ENCODE measurements at regions not wholly inside any gene's neighbourhood (a gene's known extent, or its start where the extent isn't known, plus 50 kb on each side); places are given as distances from the start of the nearest gene placed in this dataset.

- H3K4me3 ChIP-seq: no peak overlapping the region
Observed at GRCh38 chr16:58842746-58843145, 108.6 kb upstream of the GOT2 start.

GRCh38 chr16:58842156-58842555, 108.0 kb upstream of the GOT2 start:
- Histone ChIP-seq H3K27ac (ENCODE audit: extremely low read depth, low read depth, low read length) (no peak overlapping the region), H3K4me2 (ENCODE audit: insufficient read depth, low read length) (no peak overlapping the region), H3K9ac (ENCODE audit: insufficient read depth in 1 of 2, low read depth in 2 of 2, low read length in 2 of 2) (no peak overlapping the region), H4K20me1 (replicated peaks; ENCODE audit: control insufficient read depth, insufficient read depth, low read length) (no peaks in the 10 kb centered on the region), H3K9me3 (replicated peaks; ENCODE audit: control insufficient read depth, insufficient read depth, low read depth, low read length) (no peaks in the 10 kb centered on the region), H3K4me3 (no peak overlapping the region), H3K27me3 (ENCODE audit: control insufficient read depth in 2 of 2, insufficient read depth in 2 of 2, low read length in 2 of 2) (no peaks in the 10 kb centered on the region), H3K4me1 (replicated peaks in 1 of 2; ENCODE audit: control insufficient read depth in 2 of 2, insufficient read depth in 2 of 2, low read length in 2 of 2) (no peaks in the 10 kb centered on the region), H3K79me2 (ENCODE audit: control insufficient read depth, insufficient read depth, low read length) (no peaks in the 10 kb centered on the region), H3K9me1 (ENCODE audit: control insufficient read depth, insufficient read depth, low read length) (no peaks in the 10 kb centered on the region), H3K36me3 (ENCODE audit: control insufficient read depth, insufficient read depth, low read length) (no peaks in the 10 kb centered on the region), H2AFZ (ENCODE audit: low read depth, low read length) (no peak overlapping the region)
- ChIA-PET CTCF (ENCODE audit: low intra/inter-chr PET ratio) (no interaction called here), POLR2A (no interaction called here)
- in situ Hi-C loops (cut with MboI): no loop called here
- ATAC-seq (no peak), DNase-seq (ENCODE audit: extremely low read depth in 1 of 4, low spot score in 3 of 4) (no peak), FAIRE-seq (no peak)
- WGBS (ENCODE audit: insufficient coverage, low coverage, missing lambda C conversion rate): 8% methylated on average over 1 of the region's 1 CpG
- BruUV-seq (replicated peaks): no TSS peak
- intact Hi-C loops (cut with micrococcal nuclease): no loop called here
- TF ChIP-seq ZNF551 (CRISPR knock-in tag; IDR thresholded peaks at IDR 0.05) (no peak), POLR2B (IDR thresholded peaks at IDR 0.05; ENCODE audit: low read depth, partially characterized antibody) (no peak), KLF13 (tag; IDR thresholded peaks at IDR 0.05; ENCODE audit: borderline replicate concordance, low read depth) (no peak), DACH1 (IDR thresholded peaks at IDR 0.05; ENCODE audit: partially characterized antibody) (no peak), NR2C2 (CRISPR knock-in tag; IDR thresholded peaks at IDR 0.05) (no peak), NR2C2 (tag; IDR thresholded peaks at IDR 0.05) (no peak), ZNF121 (CRISPR knock-in tag; conservative IDR thresholded peaks at IDR 0.05) (0 out of 2 replicates have a peak, but pooled peaks have one; percentile 24), CBX5 (IDR thresholded peaks at IDR 0.05; ENCODE audit: borderline replicate concordance, low read depth) (no peak)
- TF ChIP-seq, protein P1, sequence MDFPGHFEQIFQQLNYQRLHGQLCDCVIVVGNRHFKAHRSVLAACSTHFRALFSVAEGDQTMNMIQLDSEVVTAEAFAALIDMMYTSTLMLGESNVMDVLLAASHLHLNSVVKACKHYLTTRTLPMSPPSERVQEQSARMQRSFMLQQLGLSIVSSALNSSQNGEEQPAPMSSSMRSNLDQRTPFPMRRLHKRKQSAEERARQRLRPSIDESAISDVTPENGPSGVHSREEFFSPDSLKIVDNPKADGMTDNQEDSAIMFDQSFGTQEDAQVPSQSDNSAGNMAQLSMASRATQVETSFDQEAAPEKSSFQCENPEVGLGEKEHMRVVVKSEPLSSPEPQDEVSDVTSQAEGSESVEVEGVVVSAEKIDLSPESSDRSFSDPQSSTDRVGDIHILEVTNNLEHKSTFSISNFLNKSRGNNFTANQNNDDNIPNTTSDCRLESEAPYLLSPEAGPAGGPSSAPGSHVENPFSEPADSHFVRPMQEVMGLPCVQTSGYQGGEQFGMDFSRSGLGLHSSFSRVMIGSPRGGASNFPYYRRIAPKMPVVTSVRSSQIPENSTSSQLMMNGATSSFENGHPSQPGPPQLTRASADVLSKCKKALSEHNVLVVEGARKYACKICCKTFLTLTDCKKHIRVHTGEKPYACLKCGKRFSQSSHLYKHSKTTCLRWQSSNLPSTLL (IDR thresholded peaks at IDR 0.05): no peak

More at GRCh38 chr16:58842746-58843145, 108.6 kb upstream of the GOT2 start:
- Histone ChIP-seq H3K9me3 (replicated peaks; ENCODE audit: control insufficient read depth, insufficient read depth, low read depth, low read length) (no peaks in the 10 kb centered on the region), H3K9ac (ENCODE audit: insufficient read depth in 1 of 2, low read depth in 2 of 2, low read length in 2 of 2) (no peak overlapping the region), H4K20me1 (replicated peaks; ENCODE audit: control insufficient read depth, insufficient read depth, low read length) (no peaks in the 10 kb centered on the region), H3K36me3 (ENCODE audit: control insufficient read depth, insufficient read depth, low read length) (no peaks in the 10 kb centered on the region), H2AFZ (ENCODE audit: low read depth, low read length) (no peak overlapping the region), H3K4me2 (ENCODE audit: insufficient read depth, low read length) (no peak overlapping the region), H3K79me2 (ENCODE audit: control insufficient read depth, insufficient read depth, low read length) (no peaks in the 10 kb centered on the region), H3K27ac (ENCODE audit: extremely low read depth, low read depth, low read length) (no peak overlapping the region), H3K27me3 (ENCODE audit: control insufficient read depth in 2 of 2, insufficient read depth in 2 of 2, low read length in 2 of 2) (no peaks in the 10 kb centered on the region), H3K4me1 (replicated peaks in 1 of 2; ENCODE audit: control insufficient read depth in 2 of 2, insufficient read depth in 2 of 2, low read length in 2 of 2) (no peaks in the 10 kb centered on the region), H3K9me1 (ENCODE audit: control insufficient read depth, insufficient read depth, low read length) (no peaks in the 10 kb centered on the region)
- ChIA-PET POLR2A (no interaction called here), CTCF (ENCODE audit: low intra/inter-chr PET ratio) (no interaction called here)
- in situ Hi-C loops (cut with MboI): no loop called here
- BruUV-seq (replicated peaks): no TSS peak
- no peak for DNase-seq (ENCODE audit: extremely low read depth in 1 of 4, low spot score in 3 of 4)
- no peak for ATAC-seq
- FAIRE-seq: no peak
- intact Hi-C loops (cut with micrococcal nuclease): loop anchor here (1.0 kb wide), 1 partner anchor 27 kb away; no protein-coding TSS in a partner anchor
- TF ChIP-seq CC2D1A (IDR thresholded peaks at IDR 0.05): no peak
- TF ChIP-seq KLF16 (IDR thresholded peaks at IDR 0.05): no peak
- no peak for TF ChIP-seq SMARCE1 (IDR thresholded peaks at IDR 0.05)
- TF ChIP-seq TAF15 (IDR thresholded peaks at IDR 0.05; ENCODE audit: low read depth, low read length): no peak
- no peak for TF ChIP-seq EHMT2 (IDR thresholded peaks at IDR 0.05)
- TF ChIP-seq NR2C1 (IDR thresholded peaks at IDR 0.05): no peak
- TF ChIP-seq NR2C1 (tag; IDR thresholded peaks at IDR 0.05): no peak
- no peak for TF ChIP-seq SIRT6 (IDR thresholded peaks at IDR 0.05; ENCODE audit: low read depth, low read length)
- TF ChIP-seq, protein P2, sequence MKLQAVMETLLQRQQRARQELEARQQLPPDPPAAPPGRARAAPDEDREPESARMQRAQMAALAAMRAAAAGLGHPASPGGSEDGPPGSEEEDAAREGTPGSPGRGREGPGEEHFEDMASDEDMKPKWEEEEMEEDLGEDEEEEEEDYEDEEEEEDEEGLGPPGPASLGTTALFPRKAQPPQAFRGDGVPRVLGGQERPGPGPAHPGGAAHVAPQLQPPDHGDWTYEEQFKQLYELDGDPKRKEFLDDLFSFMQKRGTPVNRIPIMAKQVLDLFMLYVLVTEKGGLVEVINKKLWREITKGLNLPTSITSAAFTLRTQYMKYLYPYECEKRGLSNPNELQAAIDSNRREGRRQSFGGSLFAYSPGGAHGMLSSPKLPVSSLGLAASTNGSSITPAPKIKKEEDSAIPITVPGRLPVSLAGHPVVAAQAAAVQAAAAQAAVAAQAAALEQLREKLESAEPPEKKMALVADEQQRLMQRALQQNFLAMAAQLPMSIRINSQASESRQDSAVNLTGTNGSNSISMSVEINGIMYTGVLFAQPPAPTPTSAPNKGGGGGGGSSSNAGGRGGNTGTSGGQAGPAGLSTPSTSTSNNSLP (IDR thresholded peaks at IDR 0.05; ENCODE audit: borderline replicate concordance, low read depth, low read length): no peak
- no peak for TF ChIP-seq L3MBTL2 (IDR thresholded peaks at IDR 0.05)
